RWPE2 (cell line): ENCODE measurements at regions not wholly inside any gene's neighbourhood (a gene's known extent, or its start where the extent isn't known, plus 50 kb on each side); places are given as distances from the start of the nearest gene placed in this dataset.

Experiments used
- ATAC-seq: fragments of 200-7000 bp; cut with Tn5 transposase; 3 replicates; pipeline ENCODE4 v1.9.1; 2021; ENCODE audit warnings: low read depth
- DNase-seq: peaks from one replicate; pipeline ENCODE4 v3.0.0-alpha.2; 2020; ENCODE audit warnings: low spot score
- H3K27ac ChIP-seq: fragments of 450-650 bp; 2 replicates; pipeline ENCODE4 v1.5.1; 2017; ENCODE audit warnings: mild to moderate bottlenecking; ENCODE audit not compliant: poor library complexity, severe bottlenecking
- H3K27me3 ChIP-seq: fragments of 250-450 bp; sonication (Bioruptor Pico); 2 replicates; pipeline ENCODE4 v1.5.1; 2021; ENCODE audit warnings: mild to moderate bottlenecking, moderate library complexity; ENCODE audit not compliant: insufficient read depth, poor library complexity, severe bottlenecking
- H3K36me3 ChIP-seq: fragments of 250-450 bp; sonication (Bioruptor Pico); 2 replicates; pipeline ENCODE4 v1.5.1; 2020; ENCODE audit warnings: low read depth, mild to moderate bottlenecking, moderate library complexity
- H3K4me1 ChIP-seq: fragments of 250-450 bp; sonication (Bioruptor Pico); 2 replicates; pipeline ENCODE4 v1.5.1; 2021; ENCODE audit warnings: mild to moderate bottlenecking, moderate library complexity; ENCODE audit not compliant: insufficient read depth, poor library complexity, severe bottlenecking
- H3K4me3 ChIP-seq: fragments of 250-450 bp; sonication (Bioruptor Pico); 2 replicates; pipeline ENCODE4 v1.5.1; 2021; ENCODE audit warnings: mild to moderate bottlenecking, moderate library complexity; ENCODE audit not compliant: severe bottlenecking
- H3K9me3 ChIP-seq: fragments of 250-450 bp; sonication (Bioruptor Pico); 2 replicates; pipeline ENCODE4 v1.5.1; 2021; ENCODE audit warnings: mild to moderate bottlenecking, moderate library complexity; ENCODE audit not compliant: severe bottlenecking
- CTCF ChIP-seq: fragments of 450-650 bp; IDR thresholded peaks from one replicate; pipeline ENCODE4 v1.5.1; 2017; ENCODE audit warnings: mild to moderate bottlenecking, moderate library complexity; ENCODE audit not compliant: poor library complexity, severe bottlenecking

- H3K27me3 ChIP-seq: no peaks in the 10 kb centered on the region
- no peak overlapping the region for H3K27ac ChIP-seq
- TF ChIP-seq CTCF: no peak
- H3K4me1 ChIP-seq: no peaks in the 10 kb centered on the region
- ATAC-seq (no peak), DNase-seq (no peak)
- H3K9me3 ChIP-seq: no peaks in the 10 kb centered on the region
- H3K36me3 ChIP-seq: no peaks in the 10 kb centered on the region; the same call in 1 of the 2 replicates
- no peak overlapping the region for H3K4me3 ChIP-seq
Observed at GRCh38 chr4:30920043-30920442, 199.9 kb downstream of the PCDH7 start.

- TF ChIP-seq CTCF: no peak
- ATAC-seq: no peak
- H3K36me3 ChIP-seq: no peaks in the 10 kb centered on the region; the same call in 1 of the 2 replicates
Observed at GRCh38 chr4:30922625-30923024, 202.5 kb downstream of the PCDH7 start.

GRCh38 chr4:30924495-30924894, 204.3 kb downstream of the PCDH7 start:
- Histone ChIP-seq H3K27ac (no peak overlapping the region), H3K36me3 (no peaks in the 10 kb centered on the region; the same call in 1 of the 2 replicates), H3K9me3 (no peaks in the 10 kb centered on the region), H3K27me3 (no peaks in the 10 kb centered on the region), H3K4me3 (no peak overlapping the region), H3K4me1 (no peaks in the 10 kb centered on the region)
- no peak for TF ChIP-seq CTCF
- DNase-seq (no peak), ATAC-seq (no peak)

More at GRCh38 chr4:30922625-30923024, 202.5 kb downstream of the PCDH7 start:
- H3K27me3 ChIP-seq: no peaks in the 10 kb centered on the region
- no peak overlapping the region for H3K4me3 ChIP-seq
- no peak for DNase-seq
- H3K9me3 ChIP-seq: no peaks in the 10 kb centered on the region
- no peaks in the 10 kb centered on the region for H3K4me1 ChIP-seq
- no peak overlapping the region for H3K27ac ChIP-seq

- Histone ChIP-seq H3K9me3 (no peaks in the 10 kb centered on the region), H3K36me3 (no peaks in the 10 kb centered on the region), H3K4me1 (no peaks in the 10 kb centered on the region), H3K27me3 (no peaks in the 10 kb centered on the region), H3K4me3 (no peak overlapping the region), H3K27ac (no peak overlapping the region)
- no peak for TF ChIP-seq CTCF
- no peak for DNase-seq
- no peak for ATAC-seq
Observed at GRCh38 chr4:30929649-30930048, 209.5 kb downstream of the PCDH7 start.

GRCh38 chr4:30930276-30930675, 210.1 kb downstream of the PCDH7 start:
- H3K27me3 ChIP-seq: no peaks in the 10 kb centered on the region

More at GRCh38 chr4:30930276-30930675, 210.1 kb downstream of the PCDH7 start:
- TF ChIP-seq CTCF: no peak
- H3K9me3 ChIP-seq: no peaks in the 10 kb centered on the region
- DNase-seq (no peak), ATAC-seq (no peak)
- no peaks in the 10 kb centered on the region for H3K36me3 ChIP-seq
- no peak overlapping the region for H3K27ac ChIP-seq
- no peak overlapping the region for H3K4me3 ChIP-seq
- H3K4me1 ChIP-seq: no peaks in the 10 kb centered on the region
